HG02571 (cell line): ENCODE measurements at regions not wholly inside any gene's neighbourhood (a gene's known extent, or its start where the extent isn't known, plus 50 kb on each side); places are given as distances from the start of the nearest gene placed in this dataset.
"Not testable (repeated sequence)": the region's sequence is repeated elsewhere in the genome, so short reads cannot be mapped to it uniquely, and the experiment has no call there.

Experiments
- ATAC-seq: cut with Tn5 transposase; IDR thresholded peaks from one replicate; pipeline ENCODE4 v1.9.1; 2021; ENCODE audit warnings: mild to moderate bottlenecking, moderate library complexity; ENCODE audit not compliant: unreplicated experiment

GRCh38 chr3:81068546-81068945, 692.9 kb downstream of the GBE1 start:
- no peak for ATAC-seq

- ATAC-seq, result no peak
Observed at GRCh38 chr3:81063896-81064295, 697.5 kb downstream of the GBE1 start.

- ATAC-seq, result not testable (repeated sequence)
Observed at GRCh38 chr3:81051133-81051532, 710.3 kb downstream of the GBE1 start.

DNA sequence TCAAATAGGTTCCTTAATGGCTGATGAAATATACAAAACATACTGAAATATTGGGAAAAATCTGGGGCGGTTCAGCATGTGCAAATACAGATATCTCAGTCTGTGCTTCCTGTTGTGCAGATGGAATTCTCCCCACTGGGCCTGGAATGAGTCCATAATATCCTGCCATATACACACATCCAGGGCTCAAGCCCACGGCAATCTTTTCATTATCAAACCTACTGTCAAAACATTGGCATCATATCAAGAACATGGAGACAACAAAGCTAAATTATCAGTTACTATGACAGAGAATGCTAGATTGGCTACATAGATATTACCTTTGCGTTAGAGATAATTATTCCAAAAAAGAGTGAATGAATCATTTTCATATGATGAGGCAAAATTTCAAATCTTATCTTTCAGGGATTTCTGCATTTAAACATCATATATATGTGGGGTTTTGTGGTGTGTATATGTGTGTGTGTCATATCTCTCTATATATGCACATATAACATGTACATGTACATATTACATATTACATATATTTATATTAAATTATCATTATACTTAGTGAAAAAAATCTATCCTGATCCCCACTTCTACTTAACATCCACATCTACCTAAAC, 713.3 kb downstream of the GBE1 start:
- ATAC-seq, result no peak

DNA sequence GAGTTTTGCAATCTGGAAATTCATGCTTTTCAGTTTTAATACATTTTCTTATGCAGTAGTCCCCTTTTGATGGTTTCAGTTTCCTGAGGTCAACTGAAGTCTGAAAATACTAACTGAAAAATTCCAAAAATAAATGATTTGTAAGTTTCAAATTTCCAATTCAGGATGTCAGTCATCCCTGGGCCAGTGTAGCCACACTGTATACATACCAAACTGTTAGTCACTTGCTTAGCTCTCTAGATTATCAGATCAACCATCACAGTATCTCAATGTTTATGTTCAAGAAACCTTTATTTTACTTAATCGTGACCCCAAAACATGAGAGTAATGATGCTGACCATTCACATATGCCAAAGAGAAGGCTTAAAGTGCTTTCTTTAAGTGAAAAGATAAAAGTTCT, 715.5 kb downstream of the GBE1 start:
- ATAC-seq, result no peak

GRCh38 chr3:81045246-81045645, 716.2 kb downstream of the GBE1 start:
- no peak for ATAC-seq

DNA sequence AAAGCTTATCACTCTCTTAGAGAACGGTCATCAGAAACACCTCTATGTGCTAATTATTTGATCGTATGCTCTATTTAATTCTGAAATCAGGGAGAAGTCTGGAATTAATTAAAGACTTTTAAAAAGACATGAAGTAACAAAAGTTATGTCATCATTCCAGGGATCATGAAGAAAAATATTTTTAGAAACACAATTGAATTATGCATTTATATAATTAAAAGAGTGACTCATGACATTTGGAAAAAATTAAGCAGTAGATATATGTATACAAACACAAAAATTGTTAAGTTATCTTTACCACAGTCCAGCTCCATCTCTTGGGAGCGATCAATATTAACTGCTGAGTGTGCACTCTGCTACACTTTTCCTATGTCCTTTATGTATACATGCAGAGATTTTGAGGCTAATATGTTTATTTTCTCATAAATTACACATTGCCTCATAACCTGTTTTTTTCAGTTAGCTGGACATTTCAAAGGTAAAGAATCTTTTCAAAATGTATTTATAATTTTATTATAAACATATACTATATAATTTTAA, 717.7 kb downstream of the GBE1 start:
- no peak for ATAC-seq

DNA sequence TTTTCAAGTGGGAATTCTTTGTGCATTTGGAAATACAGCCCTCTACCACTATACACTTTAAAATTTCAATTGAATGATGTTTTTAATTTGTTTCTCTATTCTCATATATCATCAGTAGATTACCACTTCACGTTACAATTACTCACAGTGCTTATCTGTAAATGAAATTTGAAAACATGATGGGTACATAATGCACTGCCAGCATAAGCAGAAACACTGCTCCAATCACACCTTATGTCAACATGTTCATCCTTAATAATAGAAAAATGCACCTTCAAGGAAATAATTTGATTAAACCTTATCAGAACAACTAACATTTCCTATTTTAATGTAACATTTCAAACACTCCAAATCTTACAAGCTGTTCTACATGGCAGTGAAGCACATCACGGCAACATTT, 718.4 kb downstream of the GBE1 start:
- ATAC-seq, result no peak

- no peak for ATAC-seq
Observed at GRCh38 chr3:81041331-81041730, 720.1 kb downstream of the GBE1 start.

DNA sequence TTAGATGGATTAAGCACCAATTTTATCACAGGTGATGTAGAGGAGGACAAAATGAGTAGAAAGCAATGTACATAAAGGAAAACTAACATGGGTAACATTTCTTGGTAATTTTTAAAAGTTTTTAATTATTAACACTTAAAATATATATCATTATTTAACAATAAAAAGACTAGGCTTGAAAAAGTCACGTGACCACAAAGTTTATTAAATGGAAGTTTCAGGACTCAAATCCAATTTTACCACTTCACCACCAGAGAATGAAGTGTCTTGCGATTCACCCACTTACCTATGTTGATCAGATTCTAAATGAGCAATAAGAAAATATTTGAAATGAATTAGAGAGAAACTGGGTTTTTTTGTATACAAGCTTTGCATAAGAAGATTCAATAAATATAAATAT, 721.3 kb downstream of the GBE1 start:
- ATAC-seq, result no peak

GRCh38 chr3:81033684-81034083, 727.8 kb downstream of the GBE1 start:
- ATAC-seq, result no peak

- no peak for ATAC-seq
Observed at GRCh38 chr3:81033185-81033584, 728.3 kb downstream of the GBE1 start.

DNA sequence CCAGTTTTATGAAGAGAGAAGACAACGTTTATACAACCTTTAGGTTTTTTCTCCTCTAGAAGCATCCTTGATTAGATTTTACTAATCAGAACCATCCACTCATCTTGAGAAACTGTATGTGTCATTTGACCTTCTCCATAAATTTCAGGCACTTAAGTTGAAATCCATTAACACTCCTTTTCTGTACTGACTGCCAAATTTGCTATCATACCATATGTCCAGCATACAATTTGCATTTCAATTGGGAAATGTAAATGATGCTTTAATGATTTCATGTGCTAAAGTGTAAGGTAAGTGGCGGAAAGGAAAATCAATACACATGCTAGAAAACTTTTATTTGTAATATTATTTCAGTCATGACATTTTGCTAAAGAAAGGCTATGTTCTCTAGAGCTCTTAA, 731.6 kb downstream of the GBE1 start:
- ATAC-seq, result no peak

- no peak for ATAC-seq
Observed at GRCh38 chr3:81027344-81027743, 734.1 kb downstream of the GBE1 start.

DNA sequence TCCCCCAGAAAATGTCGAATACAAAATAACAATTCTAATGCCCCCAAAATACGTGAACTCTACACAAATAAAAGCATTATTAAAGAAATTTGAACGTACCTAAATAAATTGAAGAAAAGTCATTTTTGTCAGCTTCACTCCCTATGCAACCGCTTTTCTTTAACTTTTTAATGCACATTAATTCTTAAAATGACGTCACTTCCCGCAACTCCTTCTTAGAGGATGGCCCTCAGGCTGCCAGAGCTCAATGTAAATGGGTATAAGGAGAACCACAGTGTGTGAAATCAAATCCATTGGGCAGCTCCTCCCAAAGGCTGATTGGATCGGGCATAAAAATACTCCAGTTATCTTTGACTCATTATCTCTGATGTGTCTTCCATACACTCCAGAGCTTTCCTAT, 736.9 kb downstream of the GBE1 start:
- ATAC-seq, result no peak

- no peak for ATAC-seq
Observed at GRCh38 chr3:81022339-81022738, 739.1 kb downstream of the GBE1 start.

DNA sequence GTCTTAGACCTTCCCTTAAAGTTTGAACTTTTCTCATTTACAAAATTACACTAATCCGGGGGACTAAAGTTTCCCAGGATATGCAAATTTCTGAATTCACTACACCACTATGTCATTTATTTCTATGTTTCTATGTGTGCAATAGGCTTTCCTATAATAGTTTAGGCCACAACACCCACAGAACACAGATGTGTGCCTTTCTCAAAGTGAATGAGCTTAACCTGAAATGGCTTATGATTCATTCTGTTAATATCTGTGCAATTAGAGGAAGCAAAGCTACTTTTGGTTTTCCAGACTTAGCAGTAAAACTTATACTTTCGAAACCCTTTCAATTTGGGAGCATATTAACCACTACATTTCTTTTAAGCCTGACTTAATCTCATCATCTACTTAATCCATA, 748.1 kb downstream of the GBE1 start:
- no peak for ATAC-seq

- no peak for ATAC-seq
Observed at GRCh38 chr3:81005992-81006391, 755.5 kb downstream of the GBE1 start.

DNA sequence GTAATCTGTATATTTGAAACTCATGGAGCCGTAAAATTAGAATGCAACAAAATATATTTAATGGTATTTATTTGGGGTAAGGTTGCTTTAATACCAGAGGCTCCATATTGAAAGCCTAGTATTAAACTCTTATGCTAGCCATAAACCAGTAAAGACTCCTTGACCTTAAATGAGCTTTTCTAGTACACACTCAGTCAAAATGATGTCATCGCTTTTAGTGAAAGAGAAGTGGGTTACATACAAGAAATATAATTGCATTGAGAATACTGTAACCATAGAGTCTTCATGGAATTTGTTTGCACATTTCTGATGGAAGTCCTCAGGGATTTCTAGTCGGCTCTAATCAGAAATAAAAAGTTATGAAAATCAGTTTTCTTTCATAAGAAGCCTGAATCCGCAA, 757.6 kb downstream of the GBE1 start:
- ATAC-seq, result no peak

DNA sequence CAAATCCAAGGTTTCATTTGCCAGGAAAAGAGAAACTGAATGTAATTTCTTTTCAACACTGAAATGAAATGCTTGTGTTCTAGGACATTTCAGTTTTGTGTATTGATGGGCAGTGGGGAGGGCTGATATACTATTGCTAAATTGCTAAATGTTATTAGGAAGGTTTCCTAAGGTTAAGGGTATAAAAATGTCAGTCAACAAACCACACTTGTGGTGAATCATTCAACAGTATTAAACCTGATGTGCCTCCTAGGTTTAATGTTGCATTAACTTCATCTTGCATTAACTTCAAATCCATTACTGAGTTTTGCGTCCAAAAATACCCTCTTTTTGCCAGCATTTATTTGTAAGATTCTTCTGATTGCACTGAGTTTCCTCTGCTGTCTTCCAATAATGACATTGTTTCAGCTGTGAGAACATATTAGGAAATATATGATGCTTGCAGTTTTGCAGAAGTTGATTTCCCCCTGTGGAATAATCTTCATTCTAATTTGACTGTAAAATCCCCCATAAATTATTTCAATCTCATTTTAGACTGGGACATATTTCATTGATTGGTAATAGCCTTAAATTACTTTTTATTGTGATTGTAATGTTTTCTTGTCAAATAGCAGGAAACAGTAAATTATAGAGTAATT, 758.3 kb downstream of the GBE1 start:
- ATAC-seq, result no peak

GRCh38 chr3:80999481-80999880, 762.0 kb downstream of the GBE1 start:
- ATAC-seq, result no peak

DNA sequence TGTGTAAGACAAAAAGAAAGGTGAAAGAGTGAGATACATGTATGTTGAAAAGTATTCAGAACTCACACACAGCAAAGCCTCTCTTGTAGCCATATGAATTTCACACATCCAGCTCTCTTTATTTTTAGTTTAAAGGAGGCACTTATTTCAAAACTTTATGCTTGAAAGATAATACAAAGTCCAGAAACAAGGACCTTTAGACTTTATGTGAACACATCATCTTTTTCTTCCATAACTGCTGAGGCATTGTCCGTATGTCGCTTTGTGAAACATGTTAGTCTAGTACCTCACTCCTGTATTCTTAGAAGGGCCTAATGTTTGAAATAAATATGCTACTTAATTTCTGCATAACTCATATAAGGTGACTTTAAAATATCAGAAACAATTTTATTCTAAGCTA, 763.4 kb downstream of the GBE1 start:
- ATAC-seq, result no peak

DNA sequence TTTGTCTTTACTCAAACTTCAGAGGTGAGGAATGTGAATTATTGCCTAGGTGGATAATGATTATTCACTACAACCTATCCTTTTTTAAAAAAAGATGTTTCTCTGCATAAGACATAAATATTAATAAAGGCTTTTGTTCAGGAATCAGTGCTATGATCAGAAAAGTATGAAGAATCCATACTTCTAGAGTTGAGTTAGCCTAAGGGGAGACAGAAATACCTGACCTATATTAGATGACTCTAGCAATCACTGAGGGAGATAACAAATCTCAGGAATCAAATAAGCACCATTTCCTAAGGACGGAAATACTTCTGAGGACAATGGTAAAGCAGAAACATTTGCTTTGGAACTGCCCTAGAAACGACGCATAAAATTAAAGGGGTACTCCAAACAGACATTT, 763.8 kb downstream of the GBE1 start:
- ATAC-seq, result no peak
